Hematopoietic multipotent progenitor cell treated with erythropoietin and hydrocortisone succinate and interleukin-3 and kit ligand, for 4 days (in vitro differentiated cells): ENCODE measurements at regions not wholly inside any gene's neighbourhood (a gene's known extent, or its start where the extent isn't known, plus 50 kb on each side); places are given as distances from the start of the nearest gene placed in this dataset.
"Not testable (repeated sequence)": the region's sequence is repeated elsewhere in the genome, so short reads cannot be mapped to it uniquely, and the experiment has no call there.

Experiments used
- DNase-seq: peaks from one replicate; pipeline ENCODE4 v3.0.0-alpha.2; 2015

DNA sequence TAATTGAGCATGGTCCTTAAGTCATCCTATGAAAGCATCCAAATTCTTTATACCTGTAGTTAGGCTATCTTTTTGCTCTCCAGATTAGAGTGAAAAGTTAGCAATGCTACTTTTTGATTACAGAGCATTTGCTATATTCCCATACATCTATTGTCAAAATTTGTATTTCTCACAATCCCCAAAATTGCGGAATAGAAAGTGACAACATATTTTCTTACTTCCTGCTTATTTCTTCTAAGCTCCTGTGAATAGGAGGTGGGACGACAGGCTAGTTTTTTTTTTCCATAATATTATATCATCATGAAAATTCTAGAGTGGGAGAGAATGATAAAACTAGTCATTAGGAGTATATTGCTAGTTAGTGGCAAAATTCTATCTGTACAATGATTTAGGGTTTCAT, 264.0 kb upstream of the DPYD start:
- DNase-seq, result no peak

GRCh38 chr1:98181036-98181764, 260.4 kb upstream of the DPYD start:
- no peak for DNase-seq

DNA sequence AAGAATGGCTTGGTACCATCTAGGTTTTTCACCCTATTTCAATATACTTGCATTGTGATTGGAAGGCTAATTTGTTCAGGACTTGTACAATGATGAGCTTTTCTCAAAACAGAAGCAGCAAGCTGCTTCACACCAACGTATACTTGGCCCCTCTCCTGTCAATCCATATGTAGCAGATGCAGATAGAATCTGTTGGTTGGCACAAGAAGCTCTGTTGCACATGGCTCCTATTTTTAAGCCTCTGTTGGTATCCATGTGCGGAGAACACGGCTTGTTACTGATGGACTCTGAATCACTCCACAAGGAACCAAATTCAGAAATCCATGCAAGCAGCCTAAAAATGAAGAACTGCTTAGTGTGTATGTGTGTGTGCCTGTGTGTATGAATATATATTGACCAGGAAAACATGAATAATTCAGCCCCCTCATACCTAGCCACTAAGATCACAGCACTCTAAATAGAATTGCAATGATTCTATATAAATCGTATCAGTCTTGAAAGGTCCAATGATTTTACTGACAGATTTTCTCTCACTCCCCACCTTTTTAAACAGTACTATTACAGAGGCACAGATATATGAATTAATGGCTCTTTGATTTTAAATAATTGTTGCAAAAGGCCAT, 258.4 kb upstream of the DPYD start:
- no peak for DNase-seq

- DNase-seq, result no peak
Measured at GRCh38 chr1:98177751-98178150, 256.9 kb upstream of the DPYD start.

DNA sequence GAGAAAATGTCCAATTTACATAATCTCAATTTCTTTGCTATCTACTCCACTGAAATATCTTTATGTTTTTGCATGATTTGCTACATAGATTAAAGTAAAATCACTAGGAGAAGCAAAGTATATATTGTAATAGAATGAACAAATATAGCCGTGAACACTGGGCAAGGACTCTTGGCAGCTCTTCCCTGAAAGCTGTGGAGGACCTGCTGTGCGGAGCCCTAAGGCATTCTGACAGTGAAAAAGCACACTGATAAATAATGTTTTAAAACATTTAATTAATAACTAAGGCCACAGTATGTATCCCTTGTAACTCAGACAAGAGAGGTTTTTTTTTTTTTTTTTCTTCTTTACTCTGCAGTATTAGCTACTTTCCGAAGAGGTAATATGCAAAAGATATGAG, 256.1 kb upstream of the DPYD start:
- no peak for DNase-seq

GRCh38 chr1:98176414-98176813, 255.6 kb upstream of the DPYD start:
- no peak for DNase-seq

- DNase-seq, result no peak
Measured at GRCh38 chr1:98172578-98172977, 251.7 kb upstream of the DPYD start.

GRCh38 chr1:98172022-98172421, 251.2 kb upstream of the DPYD start:
- DNase-seq, result peak; percentile 5

DNA sequence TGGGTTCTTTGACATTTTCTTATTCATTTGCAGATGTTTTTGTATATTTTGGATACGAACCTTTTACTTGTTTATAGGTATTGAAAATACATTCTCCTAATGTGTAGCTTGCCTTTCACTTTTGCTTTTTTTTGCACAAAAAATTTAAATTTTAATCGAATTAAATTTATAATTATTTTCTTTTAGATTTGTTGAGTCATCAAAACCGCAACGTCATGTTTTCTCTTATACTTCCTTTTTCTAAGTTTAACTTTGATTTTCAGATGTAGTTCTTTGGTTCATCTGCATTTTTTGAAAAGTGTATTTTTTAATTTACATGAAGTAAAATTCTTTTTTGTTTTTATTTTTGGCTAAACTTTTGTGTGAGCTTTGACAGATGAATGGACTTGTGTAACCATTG, 243.7 kb upstream of the DPYD start:
- peak; percentile 35 for DNase-seq

- no peak for DNase-seq
Measured at GRCh38 chr1:98157524-98158313, 236.9 kb upstream of the DPYD start.

GRCh38 chr1:98147280-98147679, 226.4 kb upstream of the DPYD start:
- DNase-seq, result no peak

DNA sequence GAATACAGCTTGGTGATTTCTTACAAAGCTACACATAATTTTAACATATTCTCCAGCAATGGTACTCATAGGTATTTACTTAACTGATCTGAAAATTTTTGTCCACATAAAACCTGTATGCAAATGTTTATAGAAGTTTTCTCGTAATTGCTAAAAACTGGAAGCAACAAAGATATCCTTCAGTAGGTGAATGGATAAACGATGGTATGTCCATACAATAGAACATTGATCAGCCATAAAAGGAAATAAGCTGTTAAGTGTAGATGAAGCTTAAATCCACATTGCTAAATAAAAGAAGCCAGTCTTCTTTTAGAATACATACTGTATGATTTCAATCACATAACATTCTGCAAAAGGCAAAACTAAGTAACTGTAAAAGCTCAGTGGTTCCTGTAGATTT, 224.8 kb upstream of the DPYD start:
- no peak for DNase-seq

- DNase-seq, result no peak
Measured at GRCh38 chr1:98143403-98143802, 222.6 kb upstream of the DPYD start.

- no peak for DNase-seq
Measured at GRCh38 chr1:98133131-98133530, 212.3 kb upstream of the DPYD start.

DNA sequence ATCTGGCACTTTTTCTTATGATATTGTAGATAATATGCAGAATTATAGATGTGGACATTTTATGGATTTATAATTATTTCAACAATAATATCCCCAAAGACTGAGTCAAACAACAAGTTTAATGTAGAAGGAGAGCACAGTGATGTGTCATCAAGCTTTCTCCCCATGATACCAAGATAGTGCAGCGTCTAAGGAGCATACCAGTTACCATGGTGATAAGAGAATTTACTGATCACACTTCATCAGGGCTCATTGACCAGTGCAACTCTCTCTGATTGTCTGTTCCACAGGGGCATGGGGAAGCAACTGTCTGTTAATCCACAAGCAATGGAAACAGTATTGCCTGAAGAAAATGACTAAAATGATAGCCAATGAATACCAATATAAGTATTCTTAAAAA, 209.6 kb upstream of the DPYD start:
- no peak for DNase-seq

GRCh38 chr1:98129491-98129890, 208.7 kb upstream of the DPYD start:
- DNase-seq, result peak; percentile 18

- no peak for DNase-seq
Measured at GRCh38 chr1:98126740-98127139, 205.9 kb upstream of the DPYD start.

DNA sequence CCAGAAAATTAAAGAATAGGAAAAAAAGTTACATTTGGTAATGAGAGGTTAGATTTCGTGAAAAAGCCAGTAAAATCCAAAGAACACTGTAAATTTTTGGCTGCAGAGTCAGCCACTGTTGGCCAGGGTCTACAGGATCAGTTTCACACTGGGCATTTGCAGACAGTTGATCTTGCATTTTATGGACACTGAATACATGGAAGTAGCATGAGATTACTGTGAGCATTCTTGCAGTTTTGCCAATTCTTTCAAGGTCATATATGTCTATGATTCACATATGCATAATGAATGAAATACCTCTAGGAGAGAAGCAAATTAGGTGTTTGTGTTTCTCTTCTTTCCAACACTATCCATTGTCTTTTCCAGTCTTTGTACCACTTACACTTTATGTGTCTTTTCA, 200.8 kb upstream of the DPYD start:
- DNase-seq, result no peak

GRCh38 chr1:98119796-98120195, 199.0 kb upstream of the DPYD start:
- peak; percentile 60 for DNase-seq

GRCh38 chr1:98113811-98114210, 193.0 kb upstream of the DPYD start:
- no peak for DNase-seq

GRCh38 chr1:98112626-98113025, 191.8 kb upstream of the DPYD start:
- no peak for DNase-seq

- DNase-seq, result peak; percentile 12
Measured at GRCh38 chr1:98110674-98111073, 189.8 kb upstream of the DPYD start.

DNA sequence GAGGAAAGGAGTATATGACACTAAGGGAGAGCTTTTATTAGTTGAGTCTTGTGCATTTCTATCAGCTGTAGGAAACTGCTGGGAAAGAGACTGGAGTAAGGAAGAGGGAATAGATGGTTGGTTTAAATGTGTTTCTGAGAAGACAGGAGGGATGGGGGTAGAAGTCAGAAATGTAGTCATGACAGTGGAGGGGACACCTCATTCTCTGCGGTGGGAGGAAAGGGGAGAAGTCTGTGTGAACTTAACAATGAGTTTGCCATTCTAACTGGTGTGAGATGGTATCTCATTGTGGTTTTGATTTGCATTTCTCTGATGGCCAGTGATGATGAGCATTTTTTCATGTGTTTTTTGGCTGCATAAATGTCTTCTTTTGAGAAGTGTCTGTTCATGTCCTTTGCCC, 187.5 kb upstream of the DPYD start:
- not testable (repeated sequence) for DNase-seq

DNA sequence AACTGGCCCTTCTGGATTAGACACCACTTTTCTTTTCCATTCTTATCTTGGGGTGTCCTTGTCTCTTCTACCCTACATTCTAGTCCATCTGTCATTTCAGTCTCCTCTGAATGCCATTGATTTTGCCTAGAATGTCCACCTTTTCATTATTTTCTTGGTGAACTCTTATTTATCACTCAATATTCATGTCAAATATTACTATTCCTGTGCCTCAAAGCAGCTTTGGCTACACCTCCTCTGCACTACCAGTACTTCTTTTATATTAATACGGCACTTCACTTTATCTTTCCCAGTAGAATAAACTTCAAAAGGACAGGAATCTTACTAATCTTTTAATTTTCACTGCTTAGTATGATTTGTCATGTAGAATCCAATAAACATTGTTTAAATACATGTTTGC, 186.4 kb upstream of the DPYD start:
- no peak for DNase-seq
